Muscle of leg (tissue), 3 donors: ENCODE measurements at regions not wholly inside any gene's neighbourhood (a gene's known extent, or its start where the extent isn't known, plus 50 kb on each side); places are given as distances from the start of the nearest gene placed in this dataset.

Source experiments
- DNase-seq: peaks from one replicate; pipeline ENCODE4 v3.0.0; 2013
- H3K27ac ChIP-seq: one replicate; pipeline ENCODE4 v1.5.1; 2013; ENCODE audit warnings: mild to moderate bottlenecking, low read length, control low read depth
- H3K27me3 ChIP-seq: one replicate; pipeline ENCODE4 v1.6.1; 2013; ENCODE audit warnings: low read length; ENCODE audit not compliant: control insufficient read depth, insufficient read depth
- H3K36me3 ChIP-seq: one replicate; pipeline ENCODE4 v1.6.1; 2013; ENCODE audit warnings: low read length; ENCODE audit not compliant: control insufficient read depth, insufficient read depth
- H3K4me1 ChIP-seq: one replicate; pipeline ENCODE4 v1.6.1; 2013; ENCODE audit warnings: low read length; ENCODE audit not compliant: control insufficient read depth, insufficient read depth
- H3K4me3 ChIP-seq: one replicate; pipeline ENCODE4 v1.5.1; 2013; ENCODE audit warnings: low read length, control low read depth
- H3K9me3 ChIP-seq: replicated peaks from 2 replicates; pipeline ENCODE4 v1.6.1; 2013; ENCODE audit warnings: low read depth, low read length; ENCODE audit not compliant: control insufficient read depth
- WGBS: methylation state at CpG from one replicate; pipeline ENCODE4 v1.1.5; 2013; ENCODE audit warnings: missing lambda C conversion rate; ENCODE audit not compliant: insufficient coverage; 5-methylcytosine and 5-hydroxymethylcytosine counted together

- Histone ChIP-seq H3K27me3 (no peaks in the 10 kb centered on the region), H3K4me3 (no peak overlapping the region)
- WGBS = no CpG with 5 or more reads among the region's 6 CpGs
Observed at GRCh38 chr14:22407033-22407432, 182.0 kb downstream of the DAD1 start.

GRCh38 chr14:22405201-22405600, 183.8 kb downstream of the DAD1 start:
- H3K4me3 ChIP-seq = no peak overlapping the region
- DNase-seq = no peak
- H3K36me3 ChIP-seq = no peaks in the 10 kb centered on the region
- WGBS = no CpG with 5 or more reads among the region's 1 CpG
- H3K27me3 ChIP-seq = no peaks in the 10 kb centered on the region
- no peak overlapping the region for H3K27ac ChIP-seq
- H3K9me3 ChIP-seq = no peaks in the 10 kb centered on the region
- H3K4me1 ChIP-seq = peaks cover 6% of the 10 kb centered on the region

More at GRCh38 chr14:22407033-22407432, 182.0 kb downstream of the DAD1 start:
- Histone ChIP-seq H3K9me3 (no peaks in the 10 kb centered on the region), H3K27ac (no peak overlapping the region), H3K36me3 (no peaks in the 10 kb centered on the region), H3K4me1 (no peaks in the 10 kb centered on the region)
- no peak for DNase-seq

- Histone ChIP-seq H3K9me3 (no peaks in the 10 kb centered on the region), H3K27ac (no peak overlapping the region), H3K4me1 (peaks cover 11% of the 10 kb centered on the region), H3K36me3 (no peaks in the 10 kb centered on the region), H3K4me3 (no peak overlapping the region), H3K27me3 (no peaks in the 10 kb centered on the region)
- WGBS = 60% methylated on average over 1 of the region's 4 CpGs
- no peak for DNase-seq
Observed at GRCh38 chr14:22403296-22403695, 185.7 kb downstream of the DAD1 start.

GRCh38 chr14:22400655-22401259, 188.3 kb downstream of the DAD1 start:
- no peak overlapping the region for H3K4me3 ChIP-seq
- H3K36me3 ChIP-seq = no peaks in the 10 kb centered on the region
- DNase-seq = peak; percentile 72
- H3K27ac ChIP-seq = peak overlapping the region; percentile 44
- H3K4me1 ChIP-seq = peaks cover 11% of the 10 kb centered on the region
- H3K9me3 ChIP-seq = no peaks in the 10 kb centered on the region
- H3K27me3 ChIP-seq = no peaks in the 10 kb centered on the region
- WGBS = 49% methylated on average over 3 of the region's 3 CpGs

DNA sequence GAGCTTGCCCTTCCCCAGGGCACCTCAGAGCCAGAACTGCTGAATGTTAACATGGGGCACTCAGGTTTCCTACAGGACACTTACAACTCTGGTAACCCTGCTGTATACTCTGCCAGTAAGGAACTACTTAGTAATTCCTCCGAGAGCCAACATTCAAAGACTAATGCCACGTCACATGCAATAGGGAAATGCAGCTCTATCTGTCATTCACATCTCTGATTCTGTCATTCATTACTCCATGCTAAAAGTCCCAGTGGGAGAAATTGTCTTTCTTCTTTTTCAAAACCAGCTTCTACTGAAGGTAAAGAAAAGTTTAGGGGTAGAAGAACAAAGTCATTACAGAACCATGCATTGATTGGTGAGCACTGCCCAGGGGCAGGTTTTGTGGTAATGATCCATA, 189.2 kb downstream of the DAD1 start:
- H3K9me3 ChIP-seq = no peaks in the 10 kb centered on the region
- H3K27ac ChIP-seq = no peak overlapping the region
- WGBS = 100% methylated on average over 1 of the region's 2 CpGs
- DNase-seq = no peak
- no peak overlapping the region for H3K4me3 ChIP-seq
- H3K4me1 ChIP-seq = peaks cover 11% of the 10 kb centered on the region
- no peaks in the 10 kb centered on the region for H3K27me3 ChIP-seq
- no peaks in the 10 kb centered on the region for H3K36me3 ChIP-seq

DNA sequence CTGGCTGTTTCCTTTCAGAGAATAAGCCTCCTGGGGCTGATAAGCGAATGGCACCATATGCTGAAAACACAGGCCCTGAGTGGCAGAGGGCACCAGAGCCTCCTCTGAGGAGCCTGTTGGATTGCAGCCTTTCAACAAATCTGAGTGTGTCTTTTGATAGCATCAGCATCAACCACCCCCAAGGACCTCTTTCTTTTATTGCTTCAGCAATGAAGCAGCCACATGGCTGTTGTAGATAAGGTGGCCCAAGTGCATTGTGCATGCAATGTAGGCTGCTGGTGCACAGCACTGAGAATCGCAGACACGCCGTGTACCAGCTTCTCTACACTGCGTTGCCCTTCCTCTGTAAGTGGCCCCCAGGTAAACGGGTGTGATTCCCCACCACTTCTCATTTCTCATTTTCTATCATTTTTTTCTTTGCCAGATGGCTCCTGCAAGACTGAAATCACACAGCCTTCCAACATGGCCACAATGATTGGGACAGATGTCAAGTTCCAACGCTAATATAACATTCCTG, 191.7 kb downstream of the DAD1 start:
- Histone ChIP-seq H3K27ac (no peak overlapping the region), H3K4me3 (no peak overlapping the region), H3K36me3 (no peaks in the 10 kb centered on the region), H3K4me1 (peaks cover 11% of the 10 kb centered on the region), H3K9me3 (no peaks in the 10 kb centered on the region), H3K27me3 (no peaks in the 10 kb centered on the region)
- WGBS = 89% methylated on average over 5 of the region's 7 CpGs
- DNase-seq = no peak

GRCh38 chr14:22395803-22396202, 193.2 kb downstream of the DAD1 start:
- Histone ChIP-seq H3K4me1 (peaks cover 5% of the 10 kb centered on the region), H3K27me3 (no peaks in the 10 kb centered on the region), H3K4me3 (no peak overlapping the region), H3K9me3 (no peaks in the 10 kb centered on the region), H3K27ac (no peak overlapping the region), H3K36me3 (no peaks in the 10 kb centered on the region)
- no peak for DNase-seq
- no CpG with 5 or more reads among the region's 2 CpGs for WGBS

- DNase-seq = no peak
- H3K27me3 ChIP-seq = no peaks in the 10 kb centered on the region
- H3K9me3 ChIP-seq = no peaks in the 10 kb centered on the region
- H3K4me1 ChIP-seq = peaks cover 1% of the 10 kb centered on the region
- no peak overlapping the region for H3K27ac ChIP-seq
- H3K36me3 ChIP-seq = no peaks in the 10 kb centered on the region
- 93% methylated on average over 2 of the region's 2 CpGs for WGBS
- H3K4me3 ChIP-seq = no peak overlapping the region
Observed at GRCh38 chr14:22394616-22395015, 194.4 kb downstream of the DAD1 start.

GRCh38 chr14:22393796-22394195, 195.2 kb downstream of the DAD1 start:
- Histone ChIP-seq H3K9me3 (no peaks in the 10 kb centered on the region), H3K27me3 (no peaks in the 10 kb centered on the region), H3K4me3 (no peak overlapping the region), H3K4me1 (no peaks in the 10 kb centered on the region), H3K27ac (no peak overlapping the region), H3K36me3 (no peaks in the 10 kb centered on the region)
- DNase-seq = no peak
- 60% methylated on average over 1 of the region's 2 CpGs for WGBS

GRCh38 chr14:22391908-22392565, 197.0 kb downstream of the DAD1 start:
- H3K27me3 ChIP-seq = no peaks in the 10 kb centered on the region
- DNase-seq = peak; percentile 73
- H3K9me3 ChIP-seq = no peaks in the 10 kb centered on the region
- no peaks in the 10 kb centered on the region for H3K4me1 ChIP-seq
- 20% methylated on average over 2 of the region's 7 CpGs for WGBS
- no peaks in the 10 kb centered on the region for H3K36me3 ChIP-seq
- H3K4me3 ChIP-seq = no peak overlapping the region
- H3K27ac ChIP-seq = no peak overlapping the region
